ENCODE measurements at regions not wholly inside any gene's neighbourhood (a gene's known extent, or its start where the extent isn't known, plus 50 kb on each side); places are given as distances from the start of the nearest gene placed in this dataset.

DNA sequence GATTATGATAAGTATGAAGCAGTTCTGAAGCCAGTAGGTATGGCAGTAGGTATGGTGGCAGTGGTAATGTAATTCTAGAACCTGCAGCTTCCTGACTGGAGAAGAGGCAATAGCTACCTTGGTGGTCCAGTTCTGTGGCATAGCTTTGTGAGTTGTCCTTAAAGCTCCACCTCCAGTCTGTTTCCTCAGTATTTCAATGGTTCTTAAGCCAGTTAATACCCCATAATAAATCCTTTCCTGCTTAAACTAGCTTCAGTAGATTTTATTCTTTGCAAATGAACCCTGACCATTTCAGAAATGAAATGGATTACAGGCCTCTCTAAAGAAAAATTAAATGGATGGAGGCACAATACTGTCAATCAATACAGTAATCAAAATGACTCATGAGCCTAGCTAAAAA, 117.8 kb upstream of the KRAS start:
- H3K4me1 ChIP-seq = no peaks in the 10 kb centered on the region
- H3K36me3 ChIP-seq = no peaks in the 10 kb centered on the region
- no peak overlapping the region for H3K27ac ChIP-seq
- H3K4me3 ChIP-seq = no peak overlapping the region
- TF ChIP-seq, protein P1, sequence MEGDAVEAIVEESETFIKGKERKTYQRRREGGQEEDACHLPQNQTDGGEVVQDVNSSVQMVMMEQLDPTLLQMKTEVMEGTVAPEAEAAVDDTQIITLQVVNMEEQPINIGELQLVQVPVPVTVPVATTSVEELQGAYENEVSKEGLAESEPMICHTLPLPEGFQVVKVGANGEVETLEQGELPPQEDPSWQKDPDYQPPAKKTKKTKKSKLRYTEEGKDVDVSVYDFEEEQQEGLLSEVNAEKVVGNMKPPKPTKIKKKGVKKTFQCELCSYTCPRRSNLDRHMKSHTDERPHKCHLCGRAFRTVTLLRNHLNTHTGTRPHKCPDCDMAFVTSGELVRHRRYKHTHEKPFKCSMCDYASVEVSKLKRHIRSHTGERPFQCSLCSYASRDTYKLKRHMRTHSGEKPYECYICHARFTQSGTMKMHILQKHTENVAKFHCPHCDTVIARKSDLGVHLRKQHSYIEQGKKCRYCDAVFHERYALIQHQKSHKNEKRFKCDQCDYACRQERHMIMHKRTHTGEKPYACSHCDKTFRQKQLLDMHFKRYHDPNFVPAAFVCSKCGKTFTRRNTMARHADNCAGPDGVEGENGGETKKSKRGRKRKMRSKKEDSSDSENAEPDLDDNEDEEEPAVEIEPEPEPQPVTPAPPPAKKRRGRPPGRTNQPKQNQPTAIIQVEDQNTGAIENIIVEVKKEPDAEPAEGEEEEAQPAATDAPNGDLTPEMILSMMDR (IDR thresholded peaks at IDR 0.05) = no peak
- no peak for TF ChIP-seq POLR2A (IDR thresholded peaks at IDR 0.05)
- no peaks in the 10 kb centered on the region for H3K9me3 ChIP-seq
- DNase-seq = no peak
- no peaks in the 10 kb centered on the region for H3K27me3 ChIP-seq

DNA sequence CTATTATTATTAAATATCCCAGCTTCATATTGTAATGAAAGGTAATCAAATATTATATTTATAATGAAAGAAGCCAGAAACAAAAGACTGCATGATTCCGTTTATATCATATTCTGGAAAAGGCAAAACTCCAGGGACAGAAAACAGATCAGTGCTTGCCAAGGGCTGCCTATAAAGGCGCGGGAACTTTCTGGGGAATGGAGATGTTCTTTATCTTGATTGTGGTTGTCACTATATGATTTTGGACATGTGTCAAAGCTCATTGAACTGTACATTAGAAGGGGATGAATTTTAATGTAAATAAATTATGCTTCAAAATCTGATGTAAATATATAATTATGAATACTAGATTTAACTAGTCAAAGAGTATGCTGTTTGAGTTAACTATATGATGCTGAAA, 115.4 kb upstream of the KRAS start:
- no peak for TF ChIP-seq POLR2A (IDR thresholded peaks at IDR 0.05)
- TF ChIP-seq, protein P1 (IDR thresholded peaks at IDR 0.05) = no peak
- Histone ChIP-seq H3K4me3 (no peak overlapping the region), H3K9me3 (no peaks in the 10 kb centered on the region), H3K36me3 (no peaks in the 10 kb centered on the region), H3K4me1 (no peaks in the 10 kb centered on the region), H3K27me3 (no peaks in the 10 kb centered on the region), H3K27ac (no peak overlapping the region)
- DNase-seq = no peak

GRCh38 chr12:25365340-25365730, 114.6 kb upstream of the KRAS start:
- no peaks in the 10 kb centered on the region for H3K27me3 ChIP-seq
- TF ChIP-seq, protein P1 (IDR thresholded peaks at IDR 0.05) = no peak
- no peak for TF ChIP-seq POLR2A (IDR thresholded peaks at IDR 0.05)
- no peaks in the 10 kb centered on the region for H3K36me3 ChIP-seq
- no peaks in the 10 kb centered on the region for H3K9me3 ChIP-seq
- no peaks in the 10 kb centered on the region for H3K4me1 ChIP-seq
- H3K4me3 ChIP-seq = no peak overlapping the region
- H3K27ac ChIP-seq = no peak overlapping the region
- DNase-seq = no peak

DNA sequence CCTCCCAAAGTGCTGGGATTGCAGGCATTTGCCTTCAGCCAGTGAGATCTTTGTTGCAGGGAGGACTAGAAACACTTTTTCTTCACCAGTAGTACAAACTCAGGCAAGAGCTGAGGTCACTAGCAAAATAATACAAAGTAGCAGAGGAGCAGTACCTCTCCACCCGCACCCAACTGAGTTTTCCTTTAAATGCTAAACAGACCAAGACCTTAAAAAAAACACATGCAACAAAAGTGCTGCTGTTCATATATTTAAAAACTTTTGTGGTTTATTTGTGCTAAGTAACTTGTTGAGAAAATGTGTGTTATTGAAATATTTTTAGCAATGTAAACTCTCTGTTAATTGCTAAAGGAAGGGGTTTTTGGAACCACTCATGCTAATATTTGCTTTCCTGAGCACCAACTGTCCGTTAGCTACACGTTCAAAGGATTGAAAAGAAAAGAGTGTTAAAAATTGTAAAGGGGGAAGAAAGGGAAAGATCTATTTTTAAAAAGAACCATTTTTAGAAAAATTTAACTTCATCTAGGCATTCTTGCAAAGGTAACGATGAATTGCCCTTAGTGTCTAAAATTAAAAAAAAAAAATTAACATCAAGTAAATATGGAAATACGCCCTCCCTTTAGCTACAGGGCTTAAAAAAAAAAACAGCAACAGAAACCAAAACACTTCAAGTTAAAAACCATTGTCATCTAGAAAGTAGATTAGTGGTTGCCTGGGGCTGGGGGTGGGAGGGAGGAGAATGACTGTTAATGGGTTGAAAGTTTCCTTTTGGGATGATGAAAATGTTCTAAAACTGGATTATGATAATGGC, 114.0 kb upstream of the KRAS start:
- H3K4me1 ChIP-seq = no peaks in the 10 kb centered on the region
- DNase-seq = no peak
- H3K27me3 ChIP-seq = no peaks in the 10 kb centered on the region
- no peaks in the 10 kb centered on the region for H3K9me3 ChIP-seq
- no peak overlapping the region for H3K27ac ChIP-seq
- TF ChIP-seq POLR2A (IDR thresholded peaks at IDR 0.05) = no peak
- TF ChIP-seq, protein P1 (IDR thresholded peaks at IDR 0.05) = no peak
- no peaks in the 10 kb centered on the region for H3K36me3 ChIP-seq
- no peak overlapping the region for H3K4me3 ChIP-seq

DNA sequence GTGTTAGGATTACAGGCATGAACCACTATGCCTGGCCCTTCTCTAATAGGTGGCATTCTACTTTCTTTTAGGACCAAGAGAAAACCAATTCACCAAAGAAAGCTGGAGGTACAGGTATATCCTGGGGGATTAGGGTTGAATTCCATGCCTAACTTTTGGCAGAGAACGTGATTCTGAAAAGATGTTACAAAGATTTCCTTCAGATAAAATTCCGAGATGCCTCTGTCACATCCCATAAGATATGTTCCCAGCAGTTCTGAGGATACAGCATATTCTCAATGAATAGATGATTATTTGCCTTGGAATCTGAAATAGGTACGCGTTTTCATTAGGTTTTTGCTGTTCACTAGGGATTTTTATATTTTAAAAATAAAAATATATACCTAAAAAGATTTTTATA, 111.9 kb upstream of the KRAS start:
- no peaks in the 10 kb centered on the region for H3K36me3 ChIP-seq
- no peak for TF ChIP-seq POLR2A (IDR thresholded peaks at IDR 0.05)
- TF ChIP-seq, protein P1 (IDR thresholded peaks at IDR 0.05) = no peak

More for the DNA sequence above, 111.9 kb upstream of the KRAS start:
- H3K27ac ChIP-seq = no peak overlapping the region
- H3K4me3 ChIP-seq = no peak overlapping the region
- H3K4me1 ChIP-seq = no peaks in the 10 kb centered on the region
- H3K9me3 ChIP-seq = no peaks in the 10 kb centered on the region
- H3K27me3 ChIP-seq = no peaks in the 10 kb centered on the region
- DNase-seq = no peak
